ENCODE measurements at regions not wholly inside any gene's neighbourhood (a gene's known extent, or its start where the extent isn't known, plus 50 kb on each side); places are given as distances from the start of the nearest gene placed in this dataset.

GRCh38 chr12:115249671-115250278 is 565.8 kb upstream of the TBX3 start:
- Mint-ChIP-seq H3K27ac (no peak overlapping the region), H3K4me3 (no peak overlapping the region), H3K36me3 (ENCODE audit: low read depth) (no peaks in the 10 kb centered on the region), H3K4me1 (peaks cover 19% of the 10 kb centered on the region), H3K27me3 (ENCODE audit: low read depth, poor library complexity) (peaks cover 29% of the 10 kb centered on the region), H3K9me3 (peaks cover 8% of the 10 kb centered on the region)
- TF ChIP-seq CTCF (IDR thresholded peaks at IDR 0.05) = no peak
- no peak for DNase-seq

- Mint-ChIP-seq H3K9me3 (peaks cover 8% of the 10 kb centered on the region), H3K4me1 (peaks cover 18% of the 10 kb centered on the region), H3K4me3 (no peak overlapping the region), H3K27ac (no peak overlapping the region), H3K27me3 (ENCODE audit: low read depth, poor library complexity) (peaks cover 21% of the 10 kb centered on the region), H3K36me3 (ENCODE audit: low read depth) (no peaks in the 10 kb centered on the region)
- TF ChIP-seq CTCF (IDR thresholded peaks at IDR 0.05) = no peak
- no peak for DNase-seq
Measured at GRCh38 chr12:115245020-115245419, 561.0 kb upstream of the TBX3 start.

GRCh38 chr12:115243933-115244628 is 560.1 kb upstream of the TBX3 start:
- H3K27me3 Mint-ChIP-seq (ENCODE audit: low read depth, poor library complexity) = peaks cover 28% of the 10 kb centered on the region
- H3K27ac Mint-ChIP-seq = no peak overlapping the region
- no peak for TF ChIP-seq CTCF (IDR thresholded peaks at IDR 0.05)
- peak; percentile 23 for DNase-seq
- no peak overlapping the region for H3K4me3 Mint-ChIP-seq
- H3K9me3 Mint-ChIP-seq = peaks cover 7% of the 10 kb centered on the region
- H3K4me1 Mint-ChIP-seq = peaks cover 18% of the 10 kb centered on the region
- H3K36me3 Mint-ChIP-seq (ENCODE audit: low read depth) = no peaks in the 10 kb centered on the region

- peaks cover 12% of the 10 kb centered on the region for H3K4me1 Mint-ChIP-seq
- H3K27me3 Mint-ChIP-seq (ENCODE audit: low read depth, poor library complexity) = peaks cover 34% of the 10 kb centered on the region
- no peaks in the 10 kb centered on the region for H3K36me3 Mint-ChIP-seq (ENCODE audit: low read depth)
- H3K9me3 Mint-ChIP-seq = no peaks in the 10 kb centered on the region
- TF ChIP-seq CTCF (IDR thresholded peaks at IDR 0.05) = no peak
- H3K4me3 Mint-ChIP-seq = no peak overlapping the region
- DNase-seq = no peak
- H3K27ac Mint-ChIP-seq = no peak overlapping the region
Measured at GRCh38 chr12:115240251-115240650, 556.3 kb upstream of the TBX3 start.

- no peaks in the 10 kb centered on the region for H3K9me3 Mint-ChIP-seq
- H3K27me3 Mint-ChIP-seq (ENCODE audit: low read depth, poor library complexity) = peaks cover 35% of the 10 kb centered on the region
- no peak for TF ChIP-seq CTCF (IDR thresholded peaks at IDR 0.05)
- H3K27ac Mint-ChIP-seq = no peak overlapping the region
- H3K4me1 Mint-ChIP-seq = peaks cover 7% of the 10 kb centered on the region
- H3K36me3 Mint-ChIP-seq (ENCODE audit: low read depth) = no peaks in the 10 kb centered on the region
- no peak overlapping the region for H3K4me3 Mint-ChIP-seq
- DNase-seq = no peak
Measured at GRCh38 chr12:115235880-115236279, 551.9 kb upstream of the TBX3 start.

Measured in nephron progenitor cell (in vitro differentiated cells).